ENCODE measurements at regions not wholly inside any gene's neighbourhood (a gene's known extent, or its start where the extent isn't known, plus 50 kb on each side); places are given as distances from the start of the nearest gene placed in this dataset.
"Not testable (repeated sequence)": the region's sequence is repeated elsewhere in the genome, so short reads cannot be mapped to it uniquely, and the experiment has no call there.

DNA sequence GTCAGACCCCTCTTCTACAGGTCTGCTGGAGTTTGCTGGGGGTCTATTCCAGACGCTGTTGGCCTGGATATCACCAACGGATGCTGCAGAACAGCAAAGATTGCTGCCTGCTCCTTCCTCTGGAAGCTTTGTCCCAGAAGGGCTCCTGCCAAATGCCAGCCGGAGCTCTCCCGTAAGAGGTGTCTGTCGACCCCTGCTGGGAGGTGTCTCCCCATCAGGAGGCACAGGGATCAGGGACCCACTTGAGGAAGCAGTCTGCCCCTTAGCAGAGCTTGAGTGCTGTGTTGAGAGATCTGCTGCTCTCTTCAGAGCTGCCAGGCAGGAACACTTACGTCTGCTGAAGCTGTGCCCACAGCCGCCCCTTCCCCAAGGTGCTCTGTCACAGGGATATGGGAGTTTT lies 122.1 kb upstream of the TNP1 start:
- H2BK120ac ChIP-seq (ENCODE audit: low read depth, low read length); H2BK5ac ChIP-seq (ENCODE audit: low read length); H3K9me3 ChIP-seq (replicated peaks in 1 of 2; ENCODE audit: control insufficient read depth in 2 of 2, insufficient read depth in 1 of 2, low read depth in 1 of 2, low read length in 2 of 2); H2AFZ ChIP-seq (ENCODE audit: low read length); DNase-seq (ENCODE audit: low spot score); H3K27me3 ChIP-seq (ENCODE audit: control insufficient read depth in 3 of 3, insufficient read depth in 3 of 3, low read depth in 1 of 3, low read length in 3 of 3); H3K36me3 ChIP-seq (replicated peaks in 1 of 2; ENCODE audit: control insufficient read depth in 2 of 2, insufficient read depth in 2 of 2, low read length in 2 of 2); H3K79me1 ChIP-seq (ENCODE audit: low read depth, low read length); H3K23ac ChIP-seq (ENCODE audit: low read depth, low read length, poor library complexity); H2BK12ac ChIP-seq (ENCODE audit: low read length); H3K14ac ChIP-seq (ENCODE audit: low read length); H4K91ac ChIP-seq (ENCODE audit: low read depth, low read length, poor library complexity); H3K27ac ChIP-seq (replicated peaks; ENCODE audit: low read length); H3K9ac ChIP-seq (ENCODE audit: low read depth, low read length, poor library complexity); H3K4me2 ChIP-seq (ENCODE audit: insufficient read depth, low read length, poor library complexity, severe bottlenecking); H3K4ac ChIP-seq (ENCODE audit: low read length); H3K4me3 ChIP-seq (ENCODE audit: low read length in 2 of 2); H3K18ac ChIP-seq (ENCODE audit: low read length); H4K8ac ChIP-seq (ENCODE audit: low read depth, low read length): not testable (repeated sequence)
- peak overlapping the region; percentile 49 for H2BK15ac ChIP-seq (ENCODE audit: low read length)
- WGBS, 2 donors (ENCODE audit: extremely low coverage in 2 of 2, insufficient read length in 2 of 2, insufficient replicate concordance in 1 of 2), result no CpG with 5 or more reads among the region's 7 CpGs
- peaks cover 6 to 11% of the 10 kb centered on the region in 2 donors for H3K4me1 ChIP-seq (ENCODE audit: control insufficient read depth in 2 of 2, insufficient read depth in 1 of 2, low read depth in 1 of 2, low read length in 2 of 2)
- peak overlapping the region; percentile 56 for H2AK5ac ChIP-seq (ENCODE audit: low read depth, low read length)

DNA sequence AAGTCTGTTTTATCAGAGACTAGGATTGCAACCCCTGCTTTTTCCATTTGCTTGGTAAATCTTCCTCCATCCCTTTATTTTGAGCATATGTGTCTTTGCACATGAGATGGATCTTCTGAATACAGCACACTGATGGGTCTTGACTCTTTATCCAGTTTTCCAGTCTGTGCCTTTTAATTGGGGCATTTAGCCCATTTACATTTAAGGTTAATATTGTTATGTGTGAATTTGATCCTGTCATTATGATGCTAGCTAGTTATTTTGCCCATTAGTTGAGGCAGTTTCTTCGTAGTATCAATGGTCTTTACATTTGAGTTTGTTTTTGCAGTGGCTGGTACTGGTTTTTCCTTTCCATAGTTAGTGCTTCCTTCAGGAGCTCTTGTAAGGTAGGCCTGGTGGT lies 120.6 kb upstream of the TNP1 start:
- H4K8ac ChIP-seq (ENCODE audit: low read depth, low read length); H3K9me3 ChIP-seq (replicated peaks in 1 of 2; ENCODE audit: control insufficient read depth in 2 of 2, insufficient read depth in 1 of 2, low read depth in 1 of 2, low read length in 2 of 2); H3K18ac ChIP-seq (ENCODE audit: low read length); H3K79me1 ChIP-seq (ENCODE audit: low read depth, low read length); H3K27ac ChIP-seq (replicated peaks; ENCODE audit: low read length); H3K23ac ChIP-seq (ENCODE audit: low read depth, low read length, poor library complexity); H3K4ac ChIP-seq (ENCODE audit: low read length); H3K14ac ChIP-seq (ENCODE audit: low read length); H3K9ac ChIP-seq (ENCODE audit: low read depth, low read length, poor library complexity); H4K91ac ChIP-seq (ENCODE audit: low read depth, low read length, poor library complexity); H2AK5ac ChIP-seq (ENCODE audit: low read depth, low read length); H2BK12ac ChIP-seq (ENCODE audit: low read length); DNase-seq (ENCODE audit: low spot score); H3K4me1 ChIP-seq (ENCODE audit: control insufficient read depth in 2 of 2, insufficient read depth in 1 of 2, low read depth in 1 of 2, low read length in 2 of 2); H3K36me3 ChIP-seq (replicated peaks in 1 of 2; ENCODE audit: control insufficient read depth in 2 of 2, insufficient read depth in 2 of 2, low read length in 2 of 2); H3K27me3 ChIP-seq (ENCODE audit: control insufficient read depth in 3 of 3, insufficient read depth in 3 of 3, low read depth in 1 of 3, low read length in 3 of 3); H2BK5ac ChIP-seq (ENCODE audit: low read length); H3K4me3 ChIP-seq (ENCODE audit: low read length in 2 of 2); H2BK15ac ChIP-seq (ENCODE audit: low read length); H2AFZ ChIP-seq (ENCODE audit: low read length); H3K4me2 ChIP-seq (ENCODE audit: insufficient read depth, low read length, poor library complexity, severe bottlenecking); H2BK120ac ChIP-seq (ENCODE audit: low read depth, low read length): not testable (repeated sequence)
- no CpG with 5 or more reads among the region's 1 CpG for WGBS, 2 donors (ENCODE audit: extremely low coverage in 2 of 2, insufficient read length in 2 of 2, insufficient replicate concordance in 1 of 2)

DNA sequence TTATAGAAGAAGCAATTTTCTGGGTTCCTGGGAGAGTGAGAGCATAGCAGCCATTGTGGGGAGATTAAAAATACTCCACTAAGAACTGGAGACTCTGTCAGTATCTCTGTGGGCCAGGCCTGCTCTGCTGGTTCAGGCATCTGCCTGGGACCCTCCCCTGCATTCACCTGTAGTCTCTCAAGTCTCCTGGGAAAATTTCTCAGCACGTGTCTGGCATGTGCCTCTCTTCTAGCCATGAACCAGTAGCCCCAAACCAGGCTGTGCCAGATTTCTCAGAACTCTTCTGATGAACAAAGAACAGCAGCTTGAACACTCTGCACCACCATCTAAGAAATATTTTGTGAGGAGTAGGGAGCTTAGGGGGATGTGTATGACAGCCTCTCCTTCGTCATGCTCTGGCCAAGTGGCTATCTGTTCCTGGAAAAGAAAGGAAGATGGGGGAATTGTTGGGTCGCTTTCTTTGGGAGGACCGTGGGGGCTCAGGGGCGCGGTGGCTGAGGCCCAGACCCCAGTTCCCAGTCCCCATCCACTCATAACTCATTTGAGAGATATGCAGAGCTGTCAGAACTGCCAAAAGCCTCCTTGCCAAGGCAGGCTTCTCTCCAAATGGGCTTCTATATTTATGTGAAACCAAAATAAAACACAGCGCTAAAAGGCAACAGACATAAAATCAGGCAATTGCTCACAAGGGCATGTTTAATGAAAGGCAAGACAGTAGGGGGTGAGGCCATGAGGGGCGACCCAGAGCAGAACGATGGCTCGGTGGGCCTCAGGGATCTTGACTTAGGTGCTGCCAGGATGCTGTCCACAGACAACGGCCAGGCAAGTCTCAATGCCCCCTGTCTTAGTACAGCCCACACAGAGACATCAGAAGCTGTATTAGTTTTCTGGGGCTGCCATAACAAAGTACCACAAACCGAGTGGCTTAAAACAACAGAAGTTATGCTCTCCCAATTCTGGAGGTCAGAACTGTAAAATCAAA lies 114.7 kb upstream of the TNP1 start:
- Histone ChIP-seq H2BK12ac (ENCODE audit: low read length) (no peak overlapping the region), H3K4me1 (ENCODE audit: control insufficient read depth in 2 of 2, insufficient read depth in 1 of 2, low read depth in 1 of 2, low read length in 2 of 2) (peaks cover 0 to 2% of the 10 kb centered on the region in 2 donors), H3K9me3 (replicated peaks in 1 of 2; ENCODE audit: control insufficient read depth in 2 of 2, insufficient read depth in 1 of 2, low read depth in 1 of 2, low read length in 2 of 2) (no peaks in the 10 kb centered on the region), H3K23ac (ENCODE audit: low read depth, low read length, poor library complexity) (no peak overlapping the region), H3K4me3 (ENCODE audit: low read length in 2 of 2) (no peak overlapping the region), H2AK5ac (ENCODE audit: low read depth, low read length) (no peak overlapping the region), H3K9ac (ENCODE audit: low read depth, low read length, poor library complexity) (no peak overlapping the region), H3K14ac (ENCODE audit: low read length) (no peak overlapping the region), H2AFZ (ENCODE audit: low read length) (peak overlapping the region; percentile 43), H3K36me3 (replicated peaks in 1 of 2; ENCODE audit: control insufficient read depth in 2 of 2, insufficient read depth in 2 of 2, low read length in 2 of 2) (no peaks in the 10 kb centered on the region), H2BK5ac (ENCODE audit: low read length) (no peak overlapping the region), H3K4ac (ENCODE audit: low read length) (no peak overlapping the region), H3K79me1 (ENCODE audit: low read depth, low read length) (no peaks in the 10 kb centered on the region), H3K4me2 (ENCODE audit: insufficient read depth, low read length, poor library complexity, severe bottlenecking) (no peak overlapping the region), H2BK15ac (ENCODE audit: low read length) (no peak overlapping the region), H2BK120ac (ENCODE audit: low read depth, low read length) (no peak overlapping the region), H3K27me3 (ENCODE audit: control insufficient read depth in 3 of 3, insufficient read depth in 3 of 3, low read depth in 1 of 3, low read length in 3 of 3) (no peaks in the 10 kb centered on the region), H3K18ac (ENCODE audit: low read length) (peak overlapping the region; percentile 46), H4K91ac (ENCODE audit: low read depth, low read length, poor library complexity) (no peak overlapping the region), H3K27ac (replicated peaks; ENCODE audit: low read length) (no peak overlapping the region), H4K8ac (ENCODE audit: low read depth, low read length) (no peak overlapping the region)
- DNase-seq (ENCODE audit: low spot score), result no peak
- WGBS, 2 donors (ENCODE audit: extremely low coverage in 2 of 2, insufficient read length in 2 of 2, insufficient replicate concordance in 1 of 2), result no CpG with 5 or more reads among the region's 12 CpGs

DNA sequence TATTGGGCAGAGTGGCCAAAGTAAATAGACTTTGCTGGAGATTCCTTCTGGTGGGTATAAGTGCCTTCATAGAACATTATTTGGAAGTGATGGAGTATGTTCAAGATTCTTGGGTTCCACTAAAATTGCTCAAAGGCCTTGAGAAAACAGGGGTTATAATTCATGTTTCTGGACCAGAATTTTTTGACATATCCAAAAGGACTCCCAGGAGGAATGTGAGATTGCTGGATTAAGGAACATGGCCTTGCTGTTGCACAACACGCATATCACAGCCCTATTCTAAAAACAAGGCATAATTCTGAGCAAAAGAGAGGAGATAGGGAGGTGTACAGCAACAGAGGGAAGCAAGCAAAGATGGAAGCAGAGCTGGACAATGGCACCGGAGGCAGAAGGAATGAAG lies 111.7 kb upstream of the TNP1 start:
- Histone ChIP-seq H3K4me3 (ENCODE audit: low read length in 2 of 2) (no peak overlapping the region), H3K27me3 (ENCODE audit: control insufficient read depth in 3 of 3, insufficient read depth in 3 of 3, low read depth in 1 of 3, low read length in 3 of 3) (no peaks in the 10 kb centered on the region), H3K4me1 (ENCODE audit: control insufficient read depth in 2 of 2, insufficient read depth in 1 of 2, low read depth in 1 of 2, low read length in 2 of 2) (peaks cover 0 to 2% of the 10 kb centered on the region in 2 donors), H4K8ac (ENCODE audit: low read depth, low read length) (no peak overlapping the region), H4K91ac (ENCODE audit: low read depth, low read length, poor library complexity) (no peak overlapping the region), H3K9ac (ENCODE audit: low read depth, low read length, poor library complexity) (no peak overlapping the region), H2BK120ac (ENCODE audit: low read depth, low read length) (no peak overlapping the region), H3K14ac (ENCODE audit: low read length) (no peak overlapping the region), H2AK5ac (ENCODE audit: low read depth, low read length) (no peak overlapping the region), H3K36me3 (replicated peaks in 1 of 2; ENCODE audit: control insufficient read depth in 2 of 2, insufficient read depth in 2 of 2, low read length in 2 of 2) (no peaks in the 10 kb centered on the region), H3K23ac (ENCODE audit: low read depth, low read length, poor library complexity) (no peak overlapping the region), H2BK5ac (ENCODE audit: low read length) (no peak overlapping the region), H3K9me3 (replicated peaks in 1 of 2; ENCODE audit: control insufficient read depth in 2 of 2, insufficient read depth in 1 of 2, low read depth in 1 of 2, low read length in 2 of 2) (peaks cover 0 to 3% of the 10 kb centered on the region in 2 donors), H3K27ac (replicated peaks; ENCODE audit: low read length) (no peak overlapping the region), H3K18ac (ENCODE audit: low read length) (no peak overlapping the region), H2BK12ac (ENCODE audit: low read length) (no peak overlapping the region), H2AFZ (ENCODE audit: low read length) (no peak overlapping the region), H3K79me1 (ENCODE audit: low read depth, low read length) (no peaks in the 10 kb centered on the region), H3K4ac (ENCODE audit: low read length) (no peak overlapping the region), H2BK15ac (ENCODE audit: low read length) (no peak overlapping the region), H3K4me2 (ENCODE audit: insufficient read depth, low read length, poor library complexity, severe bottlenecking) (no peak overlapping the region)
- DNase-seq (ENCODE audit: low spot score), result no peak
- WGBS, 2 donors (ENCODE audit: extremely low coverage in 2 of 2, insufficient read length in 2 of 2, insufficient replicate concordance in 1 of 2), result no CpG with 5 or more reads among the region's 2 CpGs

Measured in neuronal stem cell (in vitro differentiated cells).